ENCODE measurements at regions not wholly inside any gene's neighbourhood (a gene's known extent, or its start where the extent isn't known, plus 50 kb on each side); places are given as distances from the start of the nearest gene placed in this dataset.

DNA sequence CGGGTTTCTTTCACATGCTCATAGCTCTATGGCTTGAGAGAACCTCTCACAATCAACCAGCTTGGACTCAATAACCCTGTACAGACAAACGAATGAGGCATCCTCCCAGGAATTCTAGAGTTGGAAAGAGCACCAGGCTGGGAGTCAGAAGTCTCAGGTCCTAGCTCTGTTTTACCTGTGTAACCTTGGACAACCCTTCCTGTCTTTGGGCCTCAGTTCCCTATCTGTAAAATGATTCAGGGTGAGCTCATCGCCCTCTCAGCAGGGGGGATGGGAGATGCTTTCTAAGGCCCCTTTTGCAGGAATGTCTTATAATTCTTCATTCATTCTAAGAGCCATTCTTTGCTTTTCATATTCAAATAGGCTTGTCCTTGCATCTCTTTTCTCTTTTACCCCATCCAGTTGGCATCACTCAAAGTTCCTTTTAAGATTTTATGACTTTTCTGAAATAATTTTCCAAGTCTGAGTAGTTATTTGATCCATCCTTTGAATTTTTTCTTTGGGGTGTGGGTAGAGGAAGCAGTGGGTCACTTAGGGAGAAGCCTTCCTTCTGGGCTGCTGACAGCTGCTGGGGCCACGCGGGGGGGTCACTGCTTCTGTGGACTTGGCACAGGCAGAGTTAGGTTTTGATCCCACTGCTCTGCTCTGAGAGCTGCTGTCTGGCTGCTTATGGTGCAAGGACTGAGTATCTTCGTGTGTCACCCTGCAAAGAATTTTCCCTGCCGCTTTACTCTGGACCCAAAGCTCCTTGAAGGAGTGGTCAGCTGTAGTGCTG is 102.7 kb downstream of the UTP18 start:
- TF ChIP-seq POLR2AphosphoS5 (IDR thresholded peaks at IDR 0.05; ENCODE audit: low read depth, low read length) = no peak
- no peak for TF ChIP-seq SIN3A (IDR thresholded peaks at IDR 0.05; ENCODE audit: borderline replicate concordance, insufficient read depth, low read length)
- TF ChIP-seq TAF1 (IDR thresholded peaks at IDR 0.05; ENCODE audit: borderline replicate concordance, insufficient read depth, low read length) = no peak
